GM12864 (cell line): ENCODE measurements at regions not wholly inside any gene's neighbourhood (a gene's known extent, or its start where the extent isn't known, plus 50 kb on each side); places are given as distances from the start of the nearest gene placed in this dataset.

ENCODE experiments used
- DNase-seq: peaks from one replicate; pipeline ENCODE4 v3.0.0-alpha.2; 2011; ENCODE audit warnings: low read depth
- H3K4me3 ChIP-seq: 2 replicates; pipeline ENCODE4 v1.5.1; 2011; ENCODE audit warnings: mild to moderate bottlenecking, low read depth, low read length, control low read depth
- CTCF ChIP-seq: IDR thresholded peaks from 2 replicates; pipeline ENCODE4 v1.5.1; 2011; ENCODE audit warnings: low read depth, mild to moderate bottlenecking, moderate library complexity, low read length, control low read depth, inconsistent platforms; ENCODE audit errors: missing control alignments

GRCh38 chr9:29730163-29730562, 2156.9 kb upstream of the C9orf72 start:
- no peak for DNase-seq
- H3K4me3 ChIP-seq = no peak overlapping the region
- TF ChIP-seq CTCF = no peak

- no peak for DNase-seq
- H3K4me3 ChIP-seq = no peak overlapping the region
- TF ChIP-seq CTCF = no peak
Observed at GRCh38 chr9:29740518-29740917, 2167.2 kb upstream of the C9orf72 start.

- TF ChIP-seq CTCF = no peak
- no peak for DNase-seq
- no peak overlapping the region for H3K4me3 ChIP-seq
Observed at GRCh38 chr9:29741169-29741568, 2167.9 kb upstream of the C9orf72 start.

GRCh38 chr9:29750062-29750461, 2176.8 kb upstream of the C9orf72 start:
- TF ChIP-seq CTCF = no peak
- H3K4me3 ChIP-seq = no peak overlapping the region
- no peak for DNase-seq

DNA sequence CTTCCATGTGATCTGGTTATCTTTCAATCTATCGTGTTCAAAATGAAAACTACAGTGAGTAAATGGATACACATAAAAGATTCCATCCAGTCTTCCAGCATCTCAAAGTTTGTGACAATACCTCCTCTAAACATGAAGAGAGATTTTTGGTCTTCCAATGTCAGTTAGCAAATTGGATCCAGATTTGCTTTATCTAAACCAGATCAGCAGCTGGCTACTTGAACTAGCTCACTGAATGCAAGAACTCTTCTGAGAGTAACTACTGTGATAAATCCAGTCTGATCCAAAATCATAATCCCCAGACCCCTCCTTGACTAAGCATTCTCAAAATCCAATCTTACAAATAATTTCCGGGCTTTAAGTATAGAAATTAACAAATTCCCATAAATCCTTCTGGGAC, 2177.9 kb upstream of the C9orf72 start:
- DNase-seq = no peak
- no peak for TF ChIP-seq CTCF
- H3K4me3 ChIP-seq = no peak overlapping the region

- no peak for DNase-seq
- TF ChIP-seq CTCF = no peak
- no peak overlapping the region for H3K4me3 ChIP-seq
Observed at GRCh38 chr9:29753638-29754037, 2180.4 kb upstream of the C9orf72 start.

DNA sequence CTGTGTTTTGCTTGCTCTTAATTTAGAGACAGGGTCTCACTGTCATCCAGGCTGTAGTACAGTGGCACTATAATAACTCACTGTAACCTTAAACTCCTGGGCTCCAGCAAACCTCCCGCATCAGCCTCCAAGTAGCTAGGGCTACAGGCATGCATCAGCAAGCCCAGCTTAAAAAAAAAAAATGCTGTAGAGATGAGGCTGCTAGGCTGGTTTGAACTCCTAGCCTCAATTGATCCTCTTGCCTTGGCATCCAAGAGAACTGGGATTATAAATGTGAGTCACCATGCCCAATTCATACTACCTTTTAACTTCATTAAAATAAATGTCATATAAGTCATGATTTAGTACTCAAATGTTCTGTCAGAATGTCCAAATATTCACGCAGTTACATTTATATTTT, 2195.7 kb upstream of the C9orf72 start:
- H3K4me3 ChIP-seq = no peak overlapping the region
- no peak for TF ChIP-seq CTCF
- DNase-seq = no peak
